ENCODE measurements at regions not wholly inside any gene's neighbourhood (a gene's known extent, or its start where the extent isn't known, plus 50 kb on each side); places are given as distances from the start of the nearest gene placed in this dataset.

DNA sequence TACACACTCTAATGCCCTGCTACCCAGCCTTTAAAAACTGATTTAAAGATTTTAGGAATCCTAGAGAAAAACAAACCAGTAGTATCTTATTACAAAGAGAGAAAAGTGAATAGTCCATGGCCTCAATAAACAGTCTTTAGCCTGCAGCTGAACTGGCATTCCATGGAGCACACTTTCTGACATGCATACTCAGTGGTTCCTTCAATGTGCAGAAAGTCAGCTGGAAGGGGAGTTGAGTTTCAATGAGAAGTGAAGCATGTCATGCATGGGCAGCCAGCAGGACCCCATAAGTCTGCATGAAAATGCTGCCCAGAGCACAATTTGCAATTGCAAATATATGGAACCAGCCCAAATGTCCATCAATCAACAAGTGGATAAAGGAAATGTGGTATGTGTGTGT lies 273.7 kb downstream of the UQCRFS1 start:
- no peak for DNase-seq (ENCODE audit: low read depth in 2 of 2)

DNA sequence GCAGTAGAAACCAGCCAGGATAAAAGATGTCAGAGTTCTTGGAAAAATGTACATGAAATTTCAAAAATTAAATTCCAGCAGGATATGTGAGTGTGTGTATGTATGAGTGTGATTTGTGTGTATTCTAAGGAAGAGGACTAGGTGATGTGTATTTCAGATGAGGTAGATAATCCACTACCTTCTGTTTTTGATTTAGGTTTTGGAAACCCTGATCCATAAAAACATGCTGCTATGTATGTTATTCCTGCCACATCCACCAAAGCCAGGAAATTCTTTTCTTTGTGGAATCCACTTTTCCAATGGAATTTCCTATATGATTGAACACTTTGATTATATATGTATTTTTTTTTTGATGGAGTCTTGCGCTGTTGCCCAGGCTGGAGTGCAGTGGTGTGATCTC lies 276.9 kb downstream of the UQCRFS1 start:
- DNase-seq (ENCODE audit: low read depth in 2 of 2), result no peak

DNA sequence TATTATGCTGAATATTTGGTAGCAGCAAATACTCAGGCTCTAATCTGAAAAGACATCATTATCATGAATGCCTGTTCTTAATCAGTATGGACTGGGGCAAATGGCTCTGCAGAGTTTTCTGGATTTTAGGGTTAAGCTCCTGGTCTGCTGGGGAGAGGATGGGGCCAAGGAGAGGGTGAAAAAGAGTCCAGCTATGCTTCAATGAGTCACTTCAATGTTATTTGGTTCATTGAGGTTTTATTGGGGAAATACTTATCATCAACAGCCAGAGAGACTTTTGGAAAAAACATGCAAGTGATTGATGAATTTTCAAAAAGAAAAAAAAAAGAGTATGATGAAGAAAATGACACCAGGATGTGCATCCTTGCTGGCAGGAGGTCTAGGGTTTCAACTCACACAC lies 278.3 kb downstream of the UQCRFS1 start:
- DNase-seq (ENCODE audit: low read depth in 2 of 2), result no peak

DNA sequence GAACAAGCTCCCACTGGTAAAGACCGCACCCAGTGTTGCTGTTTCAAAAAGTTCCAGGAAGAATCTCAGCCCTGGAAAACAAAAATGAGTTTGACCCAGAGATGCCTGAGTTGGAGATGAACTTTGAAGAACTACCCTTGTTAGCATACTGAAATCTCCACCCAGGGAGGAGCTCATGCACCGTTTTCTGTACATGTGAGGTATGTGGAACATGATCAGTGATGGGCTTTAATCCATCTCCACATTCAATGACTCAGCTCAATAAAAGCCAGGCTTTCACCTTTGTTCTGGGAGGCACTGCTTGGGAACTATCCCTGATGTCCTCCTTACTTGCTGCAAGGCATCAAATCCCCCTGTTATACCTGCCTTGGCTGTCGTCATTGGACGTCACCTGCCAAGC lies 279.9 kb downstream of the UQCRFS1 start:
- no peak for DNase-seq (ENCODE audit: low read depth in 2 of 2)

DNA sequence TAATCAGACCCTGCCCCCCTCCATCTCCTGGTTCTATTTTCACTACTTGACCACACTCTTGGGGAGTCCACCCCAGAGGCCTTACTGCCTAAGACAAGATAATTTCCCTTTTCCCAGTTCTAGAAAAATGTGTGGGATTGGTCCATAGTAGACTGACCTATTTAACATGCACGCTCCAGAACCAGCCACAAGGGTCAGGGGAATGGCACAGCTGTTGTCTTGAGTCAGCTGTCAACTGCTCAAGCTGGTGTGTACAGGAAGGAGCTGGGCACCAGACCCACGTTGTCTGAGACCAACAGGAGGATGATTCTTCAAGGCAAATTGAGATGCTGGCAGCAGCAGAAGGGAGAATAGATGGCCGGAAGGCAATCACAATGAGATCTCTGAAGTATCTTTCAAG lies 280.5 kb downstream of the UQCRFS1 start:
- no peak for DNase-seq (ENCODE audit: low read depth in 2 of 2)

DNA sequence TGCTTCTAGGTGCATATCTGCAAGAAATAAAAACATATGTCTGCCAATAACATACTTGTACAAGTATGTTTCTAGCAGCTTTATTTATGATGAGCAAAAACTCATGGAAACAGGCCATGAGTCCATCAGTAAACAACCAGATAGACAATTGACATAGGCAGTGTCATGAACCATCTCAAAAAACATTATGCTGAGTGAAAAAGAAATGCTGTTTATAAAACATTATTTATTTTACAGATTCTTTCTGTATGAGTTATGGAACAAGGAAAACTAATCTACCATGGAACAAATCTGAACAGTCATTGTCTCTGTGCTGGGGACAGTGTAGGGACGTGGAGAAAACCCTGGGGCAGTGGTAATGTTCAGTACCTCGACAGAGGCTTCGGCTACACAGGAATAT lies 283.9 kb downstream of the UQCRFS1 start:
- DNase-seq (ENCODE audit: low read depth in 2 of 2), result no peak

DNA sequence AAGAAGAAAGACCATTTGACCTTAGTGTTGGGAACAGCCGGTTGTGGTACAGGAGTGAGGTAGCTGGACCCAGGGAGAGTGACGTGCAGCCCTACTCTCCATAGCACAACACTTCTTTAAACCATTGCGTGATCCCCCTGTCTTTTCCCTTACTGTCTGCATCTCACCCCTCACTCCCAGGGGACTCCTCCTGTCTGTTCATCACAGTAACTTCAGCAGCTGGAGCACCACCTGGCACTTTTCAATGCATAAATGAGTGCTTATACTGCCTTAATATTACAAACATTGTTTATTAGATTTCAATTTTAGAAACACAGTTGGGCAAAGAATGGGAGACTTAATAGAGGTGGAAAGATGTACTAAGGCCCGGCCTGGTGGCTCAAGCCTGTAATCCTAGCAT lies 285.5 kb downstream of the UQCRFS1 start:
- no peak for DNase-seq (ENCODE audit: low read depth in 2 of 2)

DNA sequence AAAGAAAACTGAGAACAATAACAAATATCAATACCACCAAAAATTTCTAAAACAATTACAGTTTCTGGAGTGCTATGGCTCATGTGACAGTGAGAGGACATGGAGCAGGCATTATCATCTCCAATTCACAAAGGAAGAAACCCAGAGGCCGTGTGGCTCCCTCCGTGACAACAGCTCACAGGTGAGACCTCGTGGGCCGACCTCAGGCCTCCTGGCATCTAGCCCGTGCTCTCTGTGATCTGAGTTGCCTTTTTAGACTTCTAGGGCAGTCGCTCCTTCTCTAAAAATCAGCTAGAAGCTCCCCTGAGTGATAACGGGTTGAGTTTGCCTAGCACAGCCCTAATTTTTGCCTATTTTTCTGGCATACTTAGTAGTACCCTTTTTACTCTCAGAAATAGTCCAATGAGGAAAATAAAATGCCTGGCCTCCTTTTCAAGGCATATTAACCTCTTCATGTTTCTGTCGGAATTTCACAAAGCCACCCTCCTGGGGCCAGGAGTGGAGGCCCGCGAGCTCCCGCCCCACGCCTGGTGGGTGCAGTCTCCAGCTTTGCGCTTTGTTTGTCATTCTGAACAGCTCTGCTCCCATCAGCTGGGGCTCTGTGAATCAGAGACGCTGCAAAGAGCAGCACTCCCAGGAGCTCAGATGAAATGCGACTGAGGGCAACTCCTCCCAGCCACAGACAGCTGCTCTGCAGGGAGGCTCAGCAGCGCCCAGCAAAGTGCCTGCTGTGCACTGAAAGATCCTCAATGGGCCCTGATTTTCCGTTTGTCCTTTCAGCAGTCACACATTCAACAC lies 292.5 kb downstream of the UQCRFS1 start:
- no peak for DNase-seq (ENCODE audit: low read depth in 2 of 2)

DNA sequence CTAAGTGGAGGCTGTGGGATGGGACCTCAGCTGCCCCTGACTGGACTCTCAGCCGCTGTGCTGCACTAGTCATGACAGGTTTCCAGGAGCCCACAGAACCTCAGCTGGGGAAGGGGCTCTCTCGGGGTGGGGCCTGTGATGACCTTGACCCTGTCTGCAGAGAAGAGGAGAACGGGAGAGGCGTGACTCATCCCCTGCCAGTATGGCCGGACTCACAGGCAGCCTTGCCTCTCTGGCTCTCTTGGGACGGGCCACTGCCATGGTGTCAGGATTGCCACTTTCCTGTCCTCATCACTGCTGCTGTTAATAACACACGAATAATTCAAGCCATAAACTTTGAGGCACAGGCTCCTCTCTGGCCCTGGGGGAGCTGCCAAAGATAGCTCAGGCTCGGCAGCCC lies 295.3 kb downstream of the UQCRFS1 start:
- DNase-seq (ENCODE audit: low read depth in 2 of 2), result no peak

DNA sequence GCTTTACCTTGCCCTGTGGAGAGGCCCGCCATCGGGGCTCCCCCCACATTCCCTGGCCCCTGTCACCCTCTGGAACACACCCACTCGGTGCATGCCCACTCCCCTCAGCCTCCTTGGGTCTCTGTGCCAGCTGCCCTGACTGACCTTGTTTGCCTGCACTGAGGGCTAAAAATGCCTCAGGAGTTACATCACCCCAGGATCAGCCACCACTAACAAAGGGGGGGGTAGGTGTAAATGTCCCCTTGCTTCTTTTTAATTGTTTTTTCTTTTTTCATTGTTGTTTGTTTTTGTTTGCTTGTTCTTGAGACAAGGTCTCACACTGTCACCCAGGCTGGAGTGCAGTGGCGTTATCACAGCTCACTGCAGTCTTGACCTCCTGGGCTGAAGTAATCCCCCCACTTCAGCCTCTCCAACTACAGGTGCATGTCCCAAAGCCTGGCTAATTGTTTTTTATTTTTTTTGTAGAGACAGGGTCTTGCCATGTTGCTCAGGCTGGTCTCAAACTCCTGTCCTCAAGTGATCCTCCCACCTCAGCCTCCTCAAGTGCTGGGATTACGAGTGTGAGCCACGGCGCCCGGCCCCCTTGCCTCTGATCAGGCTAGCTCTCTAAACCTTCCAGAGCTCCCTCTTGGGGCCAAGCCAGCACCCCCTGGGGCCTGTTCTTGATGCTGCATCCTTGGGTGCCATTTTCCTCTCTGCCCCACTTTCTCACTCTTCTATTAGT lies 297.1 kb downstream of the UQCRFS1 start:
- no peak for DNase-seq (ENCODE audit: low read depth in 2 of 2)

DNA sequence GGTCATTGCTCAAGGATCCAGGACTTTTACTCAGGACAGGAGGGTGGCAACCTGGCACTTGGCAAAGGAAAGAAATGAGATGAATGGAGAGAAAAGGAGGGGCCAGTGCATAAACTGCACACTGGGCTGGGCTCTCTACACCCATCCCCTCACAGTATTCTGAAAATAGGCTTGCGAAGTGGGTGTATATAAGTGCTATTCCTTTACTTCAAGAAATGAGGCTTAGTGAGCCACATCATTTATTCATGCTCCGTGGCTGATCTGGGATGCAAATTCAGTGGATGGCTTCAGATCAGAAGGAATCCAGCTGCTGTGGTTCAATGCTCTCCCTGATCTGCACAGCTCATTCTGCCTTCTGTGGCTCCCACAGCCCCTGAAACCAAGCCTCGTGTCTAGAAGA lies 297.7 kb downstream of the UQCRFS1 start:
- DNase-seq (ENCODE audit: low read depth in 2 of 2), result no peak

DNA sequence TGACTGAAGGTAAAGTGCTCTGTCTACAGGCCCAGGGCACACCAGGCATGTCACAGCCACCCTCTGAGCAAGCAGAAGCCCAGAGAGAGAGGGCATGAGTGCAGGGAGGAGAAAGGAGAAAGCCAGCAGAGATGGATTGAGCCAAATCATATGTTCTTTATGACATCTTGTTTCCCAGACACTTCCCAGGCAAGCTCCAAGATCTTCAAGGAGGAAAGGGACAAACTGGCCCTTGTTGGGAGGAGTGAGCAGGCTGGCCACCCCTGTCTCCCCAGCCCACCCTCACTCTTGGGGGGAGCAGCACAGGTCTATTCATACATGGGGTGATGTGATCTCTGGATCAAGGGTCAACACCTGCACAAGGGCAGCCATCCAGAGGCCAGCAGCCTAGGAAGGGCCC lies 298.8 kb downstream of the UQCRFS1 start:
- no peak for DNase-seq (ENCODE audit: low read depth in 2 of 2)

DNA sequence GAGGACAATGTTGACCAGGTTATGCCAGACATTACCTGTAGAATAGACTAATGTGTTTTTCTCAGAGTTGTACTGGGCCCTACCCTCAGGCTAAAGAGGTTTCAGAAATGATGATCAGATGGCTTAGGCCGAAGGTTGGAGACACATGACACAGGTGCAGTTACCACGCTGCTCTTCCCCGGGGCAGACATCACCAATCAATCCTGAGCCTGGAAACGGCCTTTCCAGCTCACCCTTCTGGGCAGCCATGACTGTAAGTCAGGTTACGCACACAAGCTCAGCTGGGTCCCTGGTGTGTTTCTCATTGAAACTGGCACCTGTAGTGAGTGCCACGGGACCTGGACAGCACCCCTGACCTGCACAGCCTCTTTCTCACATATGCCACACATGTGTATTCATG lies 299.3 kb downstream of the UQCRFS1 start:
- DNase-seq (ENCODE audit: low read depth in 2 of 2), result no peak

DNA sequence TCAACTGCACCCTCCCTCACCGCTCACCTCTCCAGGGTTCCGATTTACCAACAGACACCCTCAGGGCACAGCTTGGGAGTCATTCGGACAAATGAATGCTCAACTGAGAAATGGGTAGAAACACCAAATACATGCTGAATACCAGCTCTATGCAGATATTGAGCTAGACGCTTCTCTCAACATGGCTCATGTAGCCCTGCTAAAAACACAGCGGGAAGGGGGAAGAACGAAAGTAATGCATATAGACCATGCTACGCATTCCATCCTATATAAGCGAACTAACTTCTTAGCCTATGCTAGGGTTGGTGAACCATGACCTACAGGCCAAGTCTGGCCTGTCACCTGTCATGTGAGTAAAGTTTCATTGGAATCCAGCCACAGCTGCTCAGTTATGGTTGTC lies 304.0 kb downstream of the UQCRFS1 start:
- DNase-seq (ENCODE audit: low read depth in 2 of 2), result no peak

DNA sequence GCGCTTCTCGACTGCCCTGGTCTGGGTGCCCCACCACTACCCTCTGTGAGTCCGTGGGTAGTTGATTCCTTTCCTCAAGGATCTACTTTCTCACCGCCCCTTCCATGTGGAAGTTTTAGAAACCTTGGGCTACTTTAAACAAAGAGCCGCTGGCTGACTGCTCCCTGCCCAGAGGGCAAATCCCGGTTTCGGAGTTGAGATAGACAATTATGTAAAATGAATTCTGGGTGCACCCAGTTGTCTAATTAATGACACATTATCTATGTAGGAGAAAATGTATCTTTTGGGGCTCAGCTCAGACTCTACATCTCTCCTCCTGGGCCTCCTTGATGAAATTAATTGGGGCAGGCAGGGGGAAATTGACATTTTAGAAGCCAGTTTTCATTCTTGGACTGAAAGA lies 305.4 kb downstream of the UQCRFS1 start:
- DNase-seq (ENCODE audit: low read depth in 2 of 2), result no peak

DNA sequence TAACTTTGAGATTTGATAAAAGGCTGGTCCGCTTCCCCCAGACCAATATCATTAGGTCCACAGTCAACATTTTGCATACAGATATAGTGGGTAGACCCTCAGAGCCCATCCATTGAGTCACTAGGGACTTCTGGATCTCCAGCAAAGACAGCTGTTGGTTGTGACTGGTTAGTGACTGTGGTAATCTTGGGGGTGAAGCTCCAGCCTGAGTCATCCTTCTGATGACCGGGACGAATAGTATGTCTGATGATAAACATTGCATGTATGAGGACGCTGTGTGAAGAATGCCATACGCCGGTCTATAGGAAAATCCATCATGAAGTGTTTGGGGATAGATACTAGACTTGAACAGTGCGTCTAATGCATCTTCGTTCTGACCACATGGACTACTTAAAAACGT lies 307.0 kb downstream of the UQCRFS1 start:
- no peak for DNase-seq (ENCODE audit: low read depth in 2 of 2)

DNA sequence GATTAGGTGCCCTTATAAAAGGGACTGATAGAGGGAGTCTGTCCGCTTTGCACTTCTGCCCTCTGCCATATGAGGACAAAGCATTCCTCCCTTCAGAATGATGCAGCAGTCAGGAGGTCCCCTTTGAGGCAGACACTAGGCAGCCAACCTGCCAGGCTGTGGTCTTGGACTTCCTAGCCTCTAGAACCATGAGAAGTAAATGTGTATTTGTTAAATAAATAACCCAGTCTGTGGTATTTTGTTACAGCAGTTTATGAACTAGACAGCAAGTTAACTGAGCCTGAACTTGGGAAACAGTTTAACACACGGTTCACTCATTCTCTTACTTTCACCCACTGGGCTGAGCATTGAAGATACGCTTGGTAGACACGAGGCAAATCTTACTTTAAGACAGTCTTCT lies 313.2 kb downstream of the UQCRFS1 start:
- no peak for DNase-seq (ENCODE audit: low read depth in 2 of 2)

DNA sequence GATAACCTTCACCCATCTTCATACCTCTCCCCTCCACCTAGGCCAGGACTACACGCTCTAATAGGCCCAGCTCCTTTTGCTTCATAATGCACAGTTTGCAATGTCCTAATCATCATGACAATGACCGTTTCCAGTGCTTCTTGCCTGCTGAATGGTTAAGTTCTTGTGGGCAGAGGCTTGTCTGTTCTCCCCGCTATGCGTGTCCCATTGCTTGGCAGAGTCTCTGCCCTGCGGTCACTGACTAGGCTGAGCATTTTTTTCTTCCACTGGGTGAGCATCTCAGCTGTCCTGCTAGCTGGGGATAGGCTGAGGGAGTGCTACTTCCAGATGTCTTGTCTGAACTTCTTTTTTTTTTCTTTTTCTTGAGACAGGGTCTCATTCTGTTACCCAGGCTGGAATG lies 314.7 kb downstream of the UQCRFS1 start:
- DNase-seq (ENCODE audit: low read depth in 2 of 2), result no peak

DNA sequence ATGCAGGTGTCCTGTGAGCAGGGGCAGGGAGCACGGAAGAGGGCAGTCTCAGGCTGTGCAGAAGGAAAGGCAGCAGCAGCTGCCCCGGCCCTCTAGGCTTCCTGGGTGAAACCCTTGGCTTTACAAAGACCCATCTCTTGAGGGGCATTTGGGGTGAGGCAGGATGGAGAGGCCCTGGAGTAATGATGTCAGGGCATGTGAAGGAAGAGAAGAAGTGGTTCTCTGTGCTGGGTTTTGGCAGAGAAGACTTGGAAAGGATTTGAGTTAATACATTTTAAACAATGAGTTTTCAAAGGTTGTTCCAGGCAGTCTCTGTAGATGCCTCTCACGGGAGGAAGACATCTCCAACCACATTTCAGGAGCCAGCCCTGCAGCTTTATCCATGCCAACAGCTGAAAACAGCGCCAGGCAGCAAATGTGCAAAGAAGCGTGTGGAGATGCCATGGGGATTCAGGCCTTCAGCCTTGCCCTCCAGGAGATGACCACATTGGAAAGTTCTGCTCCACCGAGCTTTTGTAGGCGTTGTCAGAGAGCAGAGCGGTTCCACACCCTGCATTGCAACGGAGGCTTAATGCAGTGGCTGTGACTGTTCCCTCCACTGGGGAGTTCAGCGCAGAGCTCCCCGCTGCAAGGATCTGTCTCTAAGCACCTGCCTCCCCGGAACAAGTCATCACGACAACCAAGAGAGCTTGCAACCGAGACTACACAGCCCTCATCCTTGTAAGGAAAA lies 322.8 kb downstream of the UQCRFS1 start:
- no peak for DNase-seq (ENCODE audit: low read depth in 2 of 2)

DNA sequence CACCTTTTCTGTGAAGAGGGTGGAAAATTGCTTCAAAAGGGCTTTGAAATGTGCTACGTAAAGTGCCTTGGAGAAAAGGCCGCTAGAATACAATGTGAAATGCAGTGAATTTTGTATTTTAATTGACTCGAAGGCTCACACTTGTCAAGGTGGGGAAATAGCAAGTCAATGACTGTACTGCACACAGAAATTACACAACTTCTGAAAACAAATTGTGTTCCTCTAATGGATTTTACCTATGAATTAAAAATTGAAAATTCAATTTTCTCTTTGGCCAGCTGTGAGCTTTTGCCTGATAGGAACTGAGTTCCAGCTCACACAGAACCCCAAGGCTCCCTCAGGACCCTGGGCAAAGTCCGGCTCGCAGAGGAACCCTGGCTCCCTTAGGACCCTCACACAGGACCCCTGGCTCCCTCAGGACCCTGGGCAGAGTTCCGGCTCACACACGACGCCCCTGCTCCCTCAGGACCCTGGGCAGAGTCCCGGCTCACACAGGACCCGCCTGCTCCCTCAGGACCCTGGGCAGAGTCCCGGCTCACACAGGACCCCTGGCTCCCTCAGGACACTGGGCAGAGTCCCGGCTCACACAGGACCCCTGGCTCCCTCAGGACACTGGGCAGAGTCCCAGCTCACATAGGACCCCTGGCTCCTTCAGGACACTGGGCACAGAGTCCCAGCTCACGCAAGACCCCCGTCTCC lies 324.9 kb downstream of the UQCRFS1 start:
- no peak for DNase-seq (ENCODE audit: low read depth in 2 of 2)

DNA sequence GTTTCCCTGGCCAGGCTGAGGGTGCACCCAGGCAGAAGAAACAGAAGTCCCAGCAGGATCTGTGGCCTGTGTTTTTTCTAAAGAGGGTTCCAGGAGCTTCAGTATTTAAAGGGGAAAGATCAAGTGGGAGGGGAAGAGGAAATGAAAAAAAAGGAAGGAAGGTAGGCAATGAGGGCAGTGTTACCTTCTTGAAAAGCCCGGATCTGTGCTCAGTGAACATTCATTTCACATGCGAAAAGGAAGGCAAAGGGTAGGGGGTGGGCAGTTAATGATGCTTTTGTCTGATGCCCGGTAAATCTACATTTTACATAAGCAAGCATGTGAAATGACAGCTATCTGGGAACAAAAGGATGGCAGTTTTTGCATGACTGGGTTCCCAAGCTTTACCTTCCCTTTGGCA lies 326.2 kb downstream of the UQCRFS1 start:
- DNase-seq (ENCODE audit: low read depth in 2 of 2), result no peak

DNA sequence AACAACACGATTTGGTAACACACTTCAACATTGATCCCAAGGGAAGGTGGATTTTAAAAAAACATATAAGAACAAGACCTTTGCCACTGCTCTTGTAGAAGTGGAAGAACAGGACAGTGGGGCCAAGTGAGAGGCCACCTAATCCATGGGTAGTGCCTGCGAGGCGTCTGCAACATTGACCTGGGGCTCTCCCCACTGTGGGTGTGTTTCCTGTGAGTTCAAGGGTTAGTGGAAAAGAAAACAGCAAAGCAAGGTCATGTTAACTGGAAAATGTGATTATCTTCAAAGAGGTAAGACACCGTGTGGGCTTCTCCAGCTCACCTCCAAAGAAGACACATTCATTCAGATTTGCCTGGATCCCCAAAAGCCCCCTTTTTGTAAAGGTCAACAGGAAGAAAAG lies 327.0 kb downstream of the UQCRFS1 start:
- DNase-seq (ENCODE audit: low read depth in 2 of 2), result no peak
